Right forelimb (tissue), 1 donor: ENCODE measurements at regions not wholly inside any gene's neighbourhood (a gene's known extent, or its start where the extent isn't known, plus 50 kb on each side); places are given as distances from the start of the nearest gene placed in this dataset.
"Not testable (repeated sequence)": the region's sequence is repeated elsewhere in the genome, so short reads cannot be mapped to it uniquely, and the experiment has no call there.

Experiments
- DNase-seq: peaks from one replicate; pipeline ENCODE4 v3.0.0-alpha.2; 2018

GRCh38 chr2:242080575-242081214, 211.2 kb downstream of the RTP5 start:
- DNase-seq, result not testable (repeated sequence)

GRCh38 chr2:242084034-242084433, 214.5 kb downstream of the RTP5 start:
- not testable (repeated sequence) for DNase-seq

GRCh38 chr2:242085024-242085674, 215.6 kb downstream of the RTP5 start:
- not testable (repeated sequence) for DNase-seq

- DNase-seq, result no peak
Observed at GRCh38 chr2:242085941-242086621, 216.6 kb downstream of the RTP5 start.

- DNase-seq, result not testable (repeated sequence)
Observed at GRCh38 chr2:242088044-242088443, 218.5 kb downstream of the RTP5 start.

- DNase-seq, result peak; percentile 82
Observed at GRCh38 chr2:242088471-242089212, 219.1 kb downstream of the RTP5 start.

GRCh38 chr2:242089213-242089549, 219.7 kb downstream of the RTP5 start:
- not testable (repeated sequence) for DNase-seq

GRCh38 chr2:242097278-242097677, 227.7 kb downstream of the RTP5 start:
- DNase-seq, result not testable (repeated sequence)

- DNase-seq, result no peak
Observed at GRCh38 chr2:242098034-242098433, 228.5 kb downstream of the RTP5 start.

GRCh38 chr2:242098445-242099128, 229.1 kb downstream of the RTP5 start:
- no peak for DNase-seq

GRCh38 chr2:242103093-242103492, 233.6 kb downstream of the RTP5 start:
- DNase-seq, result not testable (repeated sequence)

- DNase-seq, result not testable (repeated sequence)
Observed at GRCh38 chr2:242104202-242104956, 234.8 kb downstream of the RTP5 start.

GRCh38 chr2:242107065-242107464, 237.5 kb downstream of the RTP5 start:
- not testable (repeated sequence) for DNase-seq

GRCh38 chr2:242108797-242109500, 239.4 kb downstream of the RTP5 start:
- DNase-seq, result not testable (repeated sequence)

GRCh38 chr2:242109819-242110218, 240.3 kb downstream of the RTP5 start:
- DNase-seq, result not testable (repeated sequence)

GRCh38 chr2:242111954-242112353, 242.4 kb downstream of the RTP5 start:
- not testable (repeated sequence) for DNase-seq

GRCh38 chr2:242113492-242113891, 244.0 kb downstream of the RTP5 start:
- DNase-seq, result not testable (repeated sequence)

- not testable (repeated sequence) for DNase-seq
Observed at GRCh38 chr2:242116676-242117075, 247.1 kb downstream of the RTP5 start.

GRCh38 chr2:242117305-242117704, 247.8 kb downstream of the RTP5 start:
- DNase-seq, result not testable (repeated sequence)

- DNase-seq, result not testable (repeated sequence)
Observed at GRCh38 chr2:242119682-242120081, 250.2 kb downstream of the RTP5 start.

GRCh38 chr2:242130682-242131081, 261.2 kb downstream of the RTP5 start:
- DNase-seq, result not testable (repeated sequence)
